ENCODE measurements at regions not wholly inside any gene's neighbourhood (a gene's known extent, or its start where the extent isn't known, plus 50 kb on each side); places are given as distances from the start of the nearest gene placed in this dataset.
"Not testable (repeated sequence)": the region's sequence is repeated elsewhere in the genome, so short reads cannot be mapped to it uniquely, and the experiment has no call there.

- TF ChIP-seq CTCF, EP300, POLR2AphosphoS5 (IDR thresholded peaks at IDR 0.05): not testable (repeated sequence)
Observed at GRCh38 chrX:139003856-139004527, 292.5 kb upstream of the FGF13 start.
